SK-N-SH (cell line): ENCODE measurements at regions not wholly inside any gene's neighbourhood (a gene's known extent, or its start where the extent isn't known, plus 50 kb on each side); places are given as distances from the start of the nearest gene placed in this dataset.

Experiments
- CTCF ChIA-PET: fragments of 300-600, 350-600 bp; formaldehyde crosslinking; extraction: SDS; loops from one replicate; lab custom pipeline; 2021; lab: Yijun Ruan, JAX
- POLR2A ChIA-PET: fragments of 350-600 bp; sonication (Branson Sonifier 250); formaldehyde crosslinking; extraction: SDS; loops from one replicate; lab custom pipeline; 2020; ENCODE audit warnings: antibody characterized with exemption, inconsistent platforms; lab: Yijun Ruan, JAX
- DNase-seq: peaks from one replicate; pipeline ENCODE4 v3.0.0; 2012
- H2AFZ ChIP-seq: fragments of 200-600 bp; sonication (generic); 2 replicates; pipeline ENCODE4 v1.8.1; 2016; ENCODE audit warnings: antibody characterized with exemption, mild to moderate bottlenecking, low read depth
- H3F3A ChIP-seq: fragments of 200-600 bp; sonication (generic); replicated peaks from 2 replicates; pipeline ENCODE3; 2016; ENCODE audit warnings: antibody characterized with exemption, mild to moderate bottlenecking; ENCODE audit not compliant: insufficient read depth
- H3K27ac ChIP-seq, 2 experiments: fragments of 200-500 bp in 1 of 2; fragments of 200-600 bp in 1 of 2; sonication (Bioruptor generic) in 1 of 2; sonication (generic), shearing (Covaris generic) in 1 of 2; 2 replicates each; pipeline versions ENCODE4 v1.5.1 to v1.6.1; 2014 to 2016; ENCODE audit warnings: low read depth in 2 of 2, inconsistent platforms in 1 of 2, low read length in 1 of 2, mild to moderate bottlenecking in 1 of 2, mixed read lengths in 1 of 2
- H3K27me3 ChIP-seq: fragments of 200-600 bp; sonication (generic), shearing (Covaris generic); 2 replicates; pipeline ENCODE4 v1.6.1; 2016; ENCODE audit warnings: mixed run types; ENCODE audit not compliant: insufficient read depth
- H3K36me3 ChIP-seq, 2 experiments: fragments of 200-500 bp in 1 of 2; fragments of 200-600 bp in 1 of 2; sonication (Bioruptor generic) in 1 of 2; sonication (generic) in 1 of 2; replicated peaks in 1 of 2; 2 replicates each; pipeline versions ENCODE3 to v1.5.1; 2014 to 2016; ENCODE audit warnings: low read length in 1 of 2, mild to moderate bottlenecking in 1 of 2; ENCODE audit not compliant: insufficient read depth in 2 of 2, control insufficient read depth in 1 of 2
- H3K4me1 ChIP-seq, 2 experiments: fragments of 200-500 bp in 1 of 2; fragments of 200-600 bp in 1 of 2; sonication (Bioruptor generic) in 1 of 2; sonication (generic), shearing (Covaris generic) in 1 of 2; 2 replicates each; pipeline versions ENCODE4 v1.5.1 to v1.6.1; 2014 to 2016; ENCODE audit warnings: low read depth in 1 of 2, low read length in 1 of 2, mixed run types in 1 of 2; ENCODE audit not compliant: insufficient read depth in 2 of 2, control insufficient read depth in 1 of 2
- H3K4me2 ChIP-seq: fragments of 200-600 bp; sonication (generic), shearing (Covaris generic); 2 replicates; pipeline ENCODE4 v1.6.1; 2017; ENCODE audit warnings: mixed run types
- H3K4me3 ChIP-seq, 2 experiments: fragments of 200-500 bp in 1 of 2; fragments of 200-600 bp in 1 of 2; sonication (Bioruptor generic) in 1 of 2; sonication (generic), shearing (Covaris generic) in 1 of 2; 2 replicates each; pipeline versions ENCODE4 v1.5.1 to v1.8.1; 2014 to 2016; ENCODE audit warnings: low read depth in 2 of 2, inconsistent platforms in 1 of 2, low read length in 1 of 2, mild to moderate bottlenecking in 1 of 2, mixed read lengths in 1 of 2, moderate library complexity in 1 of 2
- H3K79me2 ChIP-seq: fragments of 200-600 bp; sonication (generic); 2 replicates; pipeline ENCODE4 v1.8.1; 2017; ENCODE audit warnings: mild to moderate bottlenecking; ENCODE audit not compliant: insufficient read depth
- H3K9ac ChIP-seq: fragments of 200-600 bp; sonication (generic); 2 replicates; pipeline ENCODE4 v1.6.1; 2017; ENCODE audit warnings: mixed run types
- H3K9me2 ChIP-seq: fragments of 200-600 bp; sonication (generic); 2 replicates; pipeline ENCODE4 v1.6.1; 2017; ENCODE audit warnings: mixed run types
- H3K9me3 ChIP-seq: fragments of 200-600 bp; sonication (generic); 2 replicates; pipeline ENCODE4 v1.6.1; 2017; ENCODE audit warnings: mixed run types, mild to moderate bottlenecking, moderate library complexity
- H4K20me1 ChIP-seq: fragments of 200-600 bp; sonication (generic); 2 replicates; pipeline ENCODE4 v1.6.1; 2017; ENCODE audit warnings: mild to moderate bottlenecking, mixed run types; ENCODE audit not compliant: insufficient read depth
- ELF1 ChIP-seq: IDR thresholded peaks from 2 replicates; pipeline ENCODE4 v1.4.0; 2012
- EZH2phosphoT487 ChIP-seq: fragments of 200-600 bp; sonication (generic); IDR thresholded peaks from 2 replicates; pipeline ENCODE4 v1.6.1; 2017; ENCODE audit warnings: low read depth, mixed run types, mild to moderate bottlenecking, antibody characterized with exemption, moderate library complexity, borderline replicate concordance
- FOXJ3 ChIP-seq: sonication (generic); formaldehyde crosslinking; IDR thresholded peaks from 2 replicates; pipeline ENCODE4 v1.5.1; 2020; ENCODE audit warnings: mild to moderate bottlenecking, missing genetic modification reagents
- FOXM1 ChIP-seq: IDR thresholded peaks from 2 replicates; pipeline ENCODE4 v1.4.0; 2012; ENCODE audit warnings: low read depth, mild to moderate bottlenecking
- GABPA ChIP-seq: IDR thresholded peaks from 2 replicates; pipeline ENCODE4 v1.4.0; 2012; ENCODE audit warnings: low read depth, mild to moderate bottlenecking
- IRF3 ChIP-seq: fragments of 150-350 bp; IDR thresholded peaks from 2 replicates; pipeline ENCODE4 v1.6.1; 2016; ENCODE audit warnings: mild to moderate bottlenecking, low read depth, low read length
- MEF2A ChIP-seq: IDR thresholded peaks from 2 replicates; pipeline ENCODE4 v1.4.0; 2012; ENCODE audit warnings: low read depth, borderline replicate concordance
- NFIC ChIP-seq: IDR thresholded peaks from 2 replicates; pipeline ENCODE4 v1.4.0; 2012; ENCODE audit warnings: borderline replicate concordance
- NRF1 ChIP-seq: IDR thresholded peaks from 2 replicates; pipeline ENCODE4 v1.6.1; 2012; ENCODE audit warnings: low read depth, mild to moderate bottlenecking, low read length
- POLR2AphosphoS5 ChIP-seq: IDR thresholded peaks from 2 replicates; pipeline ENCODE4 v1.6.1; 2012; ENCODE audit warnings: low read depth, low read length
- RCOR1 ChIP-seq: fragments of 150-350 bp; IDR thresholded peaks from 2 replicates; pipeline ENCODE4 v1.6.1; 2017; ENCODE audit warnings: antibody characterized with exemption, low read length
- REST ChIP-seq: IDR thresholded peaks from 2 replicates; pipeline ENCODE4 v1.6.1; 2012; ENCODE audit warnings: mild to moderate bottlenecking, low read depth, low read length, moderate library complexity
- RFX5 ChIP-seq: IDR thresholded peaks from 2 replicates; pipeline ENCODE4 v1.6.1; 2012; ENCODE audit warnings: mild to moderate bottlenecking, improper control_type of control experiment, low read length
- RXRA ChIP-seq: IDR thresholded peaks from 2 replicates; pipeline ENCODE4 v1.4.0; 2012; ENCODE audit warnings: low read depth, mild to moderate bottlenecking, borderline replicate concordance
- SMC3 ChIP-seq: IDR thresholded peaks from 2 replicates; pipeline ENCODE4 v1.6.1; 2012; ENCODE audit warnings: low read depth, low read length, improper control_type of control experiment
- TAF1 ChIP-seq: IDR thresholded peaks from 2 replicates; pipeline ENCODE4 v1.6.1; 2012; ENCODE audit warnings: low read depth, mild to moderate bottlenecking, low read length, moderate library complexity, borderline replicate concordance
- TCF12 ChIP-seq: IDR thresholded peaks from 2 replicates; pipeline ENCODE4 v1.4.0; 2012
- TEAD4 ChIP-seq: IDR thresholded peaks from 2 replicates; pipeline ENCODE4 v1.4.0; 2012; ENCODE audit warnings: mild to moderate bottlenecking, borderline replicate concordance; ENCODE audit not compliant: insufficient read depth
- WGBS: methylation state at CpG from one replicate; pipeline ENCODE4 v1.1.6; 2017; ENCODE audit warnings: low lambda C conversion rate; 5-methylcytosine and 5-hydroxymethylcytosine counted together

- POLR2A ChIA-PET: no interaction called here
- 0% methylated on average over 1 of the region's 1 CpG for WGBS
These were observed 339.1 kb downstream of the BTBD3 start for GRCh38 chr20:12256806-12257205.

GRCh38 chr20:12262747-12263146, 345.1 kb downstream of the BTBD3 start:
- H4K20me1 ChIP-seq: no peaks in the 10 kb centered on the region
- no peaks in the 10 kb centered on the region for H3K9me2 ChIP-seq
- H3K27me3 ChIP-seq: no peaks in the 10 kb centered on the region
- H3F3A ChIP-seq: no peaks in the 10 kb centered on the region
- H3K9ac ChIP-seq: no peak overlapping the region
- H3K27ac ChIP-seq: no peak overlapping the region
- H3K79me2 ChIP-seq: no peaks in the 10 kb centered on the region
- DNase-seq: no peak
- WGBS: 42% methylated on average over 10 of the region's 10 CpGs
- ChIA-PET CTCF (no interaction called here), POLR2A (no interaction called here)
- H3K4me2 ChIP-seq: no peak overlapping the region
- no peak overlapping the region for H3K4me3 ChIP-seq
- no peak overlapping the region for H2AFZ ChIP-seq
- H3K9me3 ChIP-seq: no peaks in the 10 kb centered on the region
- H3K36me3 ChIP-seq: no peaks in the 10 kb centered on the region
- H3K4me1 ChIP-seq: no peaks in the 10 kb centered on the region
- TF ChIP-seq NRF1: no peak
- no peak for TF ChIP-seq REST
- no peak for TF ChIP-seq FOXJ3
- no peak for TF ChIP-seq NFIC
- TF ChIP-seq EZH2phosphoT487: no peak
- TF ChIP-seq TEAD4: no peak
- TF ChIP-seq TCF12: no peak
- no peak for TF ChIP-seq POLR2AphosphoS5
- no peak for TF ChIP-seq RXRA
- TF ChIP-seq RFX5: no peak
- TF ChIP-seq SMC3: no peak
- no peak for TF ChIP-seq IRF3
- TF ChIP-seq ELF1: no peak

More at GRCh38 chr20:12256806-12257205, 339.1 kb downstream of the BTBD3 start:
- no peaks in the 10 kb centered on the region for H3K79me2 ChIP-seq
- H3K4me1 ChIP-seq: no peaks in the 10 kb centered on the region
- no peak overlapping the region for H3K27ac ChIP-seq
- H3K9me3 ChIP-seq: no peaks in the 10 kb centered on the region
- H3K4me2 ChIP-seq: no peak overlapping the region
- H3K4me3 ChIP-seq: no peak overlapping the region
- no peaks in the 10 kb centered on the region for H4K20me1 ChIP-seq
- DNase-seq: no peak
- H3F3A ChIP-seq: no peaks in the 10 kb centered on the region
- no peak for TF ChIP-seq REST
- no peak for TF ChIP-seq POLR2AphosphoS5
- TF ChIP-seq TAF1: no peak
- no peak for TF ChIP-seq MEF2A
- no peak for TF ChIP-seq FOXM1
- no peak for TF ChIP-seq RFX5
- no peak for TF ChIP-seq RCOR1
- TF ChIP-seq GABPA: no peak
- no peaks in the 10 kb centered on the region for H3K27me3 ChIP-seq
- no peak overlapping the region for H3K9ac ChIP-seq
- no peak overlapping the region for H2AFZ ChIP-seq
- H3K9me2 ChIP-seq: no peaks in the 10 kb centered on the region
- no peaks in the 10 kb centered on the region for H3K36me3 ChIP-seq
- CTCF ChIA-PET: interaction anchor here (1.6 kb wide), 1 partner anchor 10 kb away, joined by 4 read pairs; no protein-coding TSS in a partner anchor
